Smooth muscle cell (in vitro differentiated cells): ENCODE measurements at regions not wholly inside any gene's neighbourhood (a gene's known extent, or its start where the extent isn't known, plus 50 kb on each side); places are given as distances from the start of the nearest gene placed in this dataset.

ENCODE experiments used
- DNase-seq: peaks from one replicate; lab custom pipeline; 2025; ENCODE audit not compliant: unreplicated experiment; lab: John Stamatoyannopoulos, UW
- H2AFZ ChIP-seq: fragments of 200-600 bp; sonication (generic); 2 replicates; pipeline ENCODE4 v1.6.0; 2016; ENCODE audit warnings: antibody characterized with exemption, low read depth, mild to moderate bottlenecking
- H3F3A ChIP-seq: fragments of 200-600 bp; sonication (generic); 2 replicates; pipeline ENCODE4 v1.6.0; 2017; ENCODE audit warnings: antibody characterized with exemption, low read depth
- H3K27ac ChIP-seq: fragments of 200-600 bp; sonication (generic); 2 replicates; pipeline ENCODE4 v1.5.1; 2016; ENCODE audit warnings: low read depth, mild to moderate bottlenecking
- H3K27me3 ChIP-seq: fragments of 200-600 bp; sonication (generic); 2 replicates; pipeline ENCODE4 v1.6.1; 2016; ENCODE audit warnings: low read depth, mild to moderate bottlenecking
- H3K36me3 ChIP-seq: fragments of 200-600 bp; sonication (generic); 2 replicates; pipeline ENCODE4 v1.5.1; 2016; ENCODE audit warnings: low read depth
- H3K4me1 ChIP-seq: fragments of 200-600 bp; sonication (generic); 2 replicates; pipeline ENCODE4 v1.5.1; 2016; ENCODE audit warnings: low read depth
- H3K4me2 ChIP-seq: fragments of 200-600 bp; sonication (generic); 2 replicates; pipeline ENCODE4 v1.6.0; 2016; ENCODE audit warnings: mild to moderate bottlenecking
- H3K4me3 ChIP-seq: fragments of 200-600 bp; sonication (generic); 2 replicates; pipeline ENCODE4 v1.5.1; 2016; ENCODE audit warnings: mild to moderate bottlenecking
- H3K79me2 ChIP-seq: fragments of 200-600 bp; sonication (generic); 2 replicates; pipeline ENCODE4 v1.6.0; 2016; ENCODE audit warnings: low read depth, mild to moderate bottlenecking
- H3K9ac ChIP-seq: fragments of 200-600 bp; sonication (generic); 2 replicates; pipeline ENCODE4 v1.6.0; 2016; ENCODE audit warnings: low read depth
- H3K9me3 ChIP-seq: fragments of 200-600 bp; sonication (generic); replicated peaks from 2 replicates; pipeline ENCODE4 v1.5.1; 2016; ENCODE audit warnings: low read depth
- H4K20me1 ChIP-seq: fragments of 200-600 bp; sonication (generic); 2 replicates; pipeline ENCODE4 v1.6.0; 2016; ENCODE audit warnings: low read depth
- WGBS: methylation state at CpG from one replicate; pipeline ENCODE4 v1.1.7; 2016; ENCODE audit warnings: low lambda C conversion rate; 5-methylcytosine and 5-hydroxymethylcytosine counted together
- TF ChIP-seq, protein P1 (sequence below): fragments of 200-600 bp; sonication (generic); IDR thresholded peaks from 2 replicates; pipeline ENCODE4 v1.5.1; 2017; ENCODE audit warnings: borderline replicate concordance, mild to moderate bottlenecking, antibody characterized with exemption; ENCODE audit not compliant: insufficient read depth, poor library complexity, severe bottlenecking

DNA sequence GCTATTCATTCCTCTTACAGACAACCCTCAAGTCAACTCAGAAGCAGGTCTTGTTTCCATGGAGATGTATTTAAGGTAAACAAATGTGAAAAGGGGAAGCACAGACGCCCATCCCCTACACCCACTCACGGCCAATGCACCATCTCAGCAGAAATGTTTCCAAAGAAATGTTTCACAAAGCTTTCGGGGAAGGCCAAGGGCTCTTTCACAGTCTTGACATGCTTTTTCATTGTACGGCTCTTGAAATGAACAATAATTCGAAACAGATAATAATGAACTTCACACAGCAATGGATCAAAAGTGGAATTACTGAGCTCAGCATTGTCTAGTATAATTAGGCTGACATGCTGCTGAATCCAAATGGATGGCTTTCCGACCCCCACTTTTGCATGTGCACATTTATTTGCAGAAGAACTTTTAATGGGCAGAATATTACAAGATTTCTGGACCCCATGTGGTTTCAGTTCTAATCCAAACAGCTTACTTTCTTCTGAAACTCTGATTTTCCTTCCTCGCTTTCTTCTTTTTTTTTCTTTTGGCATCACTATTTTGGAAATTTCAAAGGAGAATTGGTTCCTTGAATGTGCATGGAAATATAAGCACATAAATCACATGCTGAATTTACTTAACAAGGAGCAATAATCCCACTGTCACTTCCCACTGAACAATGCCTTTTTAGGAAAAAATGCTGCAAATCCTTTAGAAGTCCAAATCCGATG, 160.9 kb downstream of the SMIM20 start:
- Histone ChIP-seq H3F3A (no peaks in the 10 kb centered on the region), H3K27me3 (no peaks in the 10 kb centered on the region), H3K4me3 (no peak overlapping the region), H3K36me3 (no peaks in the 10 kb centered on the region), H3K27ac (no peak overlapping the region), H3K9me3 (no peaks in the 10 kb centered on the region), H3K9ac (no peak overlapping the region), H3K4me2 (no peak overlapping the region), H3K79me2 (no peaks in the 10 kb centered on the region), H3K4me1 (no peaks in the 10 kb centered on the region), H2AFZ (no peak overlapping the region), H4K20me1 (no peaks in the 10 kb centered on the region)
- WGBS: 72% methylated on average over 8 of the region's 8 CpGs
- DNase-seq: no peak
- TF ChIP-seq, protein P1, sequence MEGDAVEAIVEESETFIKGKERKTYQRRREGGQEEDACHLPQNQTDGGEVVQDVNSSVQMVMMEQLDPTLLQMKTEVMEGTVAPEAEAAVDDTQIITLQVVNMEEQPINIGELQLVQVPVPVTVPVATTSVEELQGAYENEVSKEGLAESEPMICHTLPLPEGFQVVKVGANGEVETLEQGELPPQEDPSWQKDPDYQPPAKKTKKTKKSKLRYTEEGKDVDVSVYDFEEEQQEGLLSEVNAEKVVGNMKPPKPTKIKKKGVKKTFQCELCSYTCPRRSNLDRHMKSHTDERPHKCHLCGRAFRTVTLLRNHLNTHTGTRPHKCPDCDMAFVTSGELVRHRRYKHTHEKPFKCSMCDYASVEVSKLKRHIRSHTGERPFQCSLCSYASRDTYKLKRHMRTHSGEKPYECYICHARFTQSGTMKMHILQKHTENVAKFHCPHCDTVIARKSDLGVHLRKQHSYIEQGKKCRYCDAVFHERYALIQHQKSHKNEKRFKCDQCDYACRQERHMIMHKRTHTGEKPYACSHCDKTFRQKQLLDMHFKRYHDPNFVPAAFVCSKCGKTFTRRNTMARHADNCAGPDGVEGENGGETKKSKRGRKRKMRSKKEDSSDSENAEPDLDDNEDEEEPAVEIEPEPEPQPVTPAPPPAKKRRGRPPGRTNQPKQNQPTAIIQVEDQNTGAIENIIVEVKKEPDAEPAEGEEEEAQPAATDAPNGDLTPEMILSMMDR: no peak

DNA sequence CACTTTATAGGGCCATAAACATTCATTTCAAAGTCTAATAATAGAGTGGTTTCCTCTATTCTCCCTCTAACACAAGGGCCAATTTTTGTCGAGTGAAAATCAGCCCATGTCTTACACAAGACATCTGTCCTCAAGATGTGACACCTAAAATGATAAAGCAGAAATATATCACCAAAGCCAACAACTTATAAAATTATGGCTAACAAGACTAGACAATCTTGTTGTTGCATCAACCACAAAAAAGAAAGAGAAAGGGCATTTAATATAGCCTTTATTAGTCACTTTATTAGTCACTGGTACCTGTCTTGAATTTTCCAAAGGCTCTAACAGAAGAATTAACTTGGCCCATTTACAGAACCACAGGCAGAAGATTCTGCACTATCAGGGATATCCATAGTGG, 161.6 kb downstream of the SMIM20 start:
- Histone ChIP-seq H3K27me3 (no peaks in the 10 kb centered on the region), H3K9ac (no peak overlapping the region), H2AFZ (no peak overlapping the region), H3K79me2 (no peaks in the 10 kb centered on the region), H3K36me3 (no peaks in the 10 kb centered on the region), H3K4me2 (no peak overlapping the region), H3F3A (no peaks in the 10 kb centered on the region), H3K9me3 (no peaks in the 10 kb centered on the region), H3K4me3 (no peak overlapping the region), H3K27ac (no peak overlapping the region), H4K20me1 (no peaks in the 10 kb centered on the region), H3K4me1 (no peaks in the 10 kb centered on the region)
- TF ChIP-seq, protein P1: no peak
- WGBS: 27% methylated on average over 1 of the region's 1 CpG
- DNase-seq: no peak

DNA sequence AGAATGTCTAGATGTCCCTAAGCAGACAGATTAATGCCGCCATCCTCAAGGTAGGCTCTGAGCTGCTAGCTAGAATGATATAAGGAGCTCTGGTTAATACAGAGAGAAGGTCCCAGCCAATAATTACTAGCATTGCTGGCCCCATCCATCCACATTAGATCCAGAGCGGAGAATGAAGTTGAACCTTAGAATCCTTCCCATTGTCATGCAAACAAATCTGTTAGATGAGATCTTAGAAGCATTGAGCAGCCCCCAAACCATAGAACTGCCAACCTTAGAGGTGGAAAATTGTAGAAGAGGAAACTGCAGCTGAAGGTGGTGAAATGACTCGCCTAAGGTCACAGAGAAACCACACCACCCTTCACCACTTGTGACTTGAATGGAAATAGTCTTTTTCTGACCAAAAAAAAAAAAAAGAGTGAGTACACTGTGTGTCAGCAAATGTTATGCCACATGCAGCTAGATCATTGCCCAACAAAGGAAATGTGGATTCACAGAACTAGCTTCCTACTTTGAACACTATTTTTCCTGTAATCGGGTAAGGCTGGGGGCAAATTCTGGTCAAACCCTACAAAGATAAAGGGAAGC, 162.1 kb downstream of the SMIM20 start:
- Histone ChIP-seq H2AFZ (no peak overlapping the region), H3F3A (no peaks in the 10 kb centered on the region), H3K4me3 (no peak overlapping the region), H3K36me3 (no peaks in the 10 kb centered on the region), H3K4me2 (no peak overlapping the region), H4K20me1 (no peaks in the 10 kb centered on the region), H3K9ac (no peak overlapping the region), H3K27me3 (no peaks in the 10 kb centered on the region), H3K79me2 (no peaks in the 10 kb centered on the region), H3K4me1 (no peaks in the 10 kb centered on the region), H3K27ac (no peak overlapping the region), H3K9me3 (no peaks in the 10 kb centered on the region)
- TF ChIP-seq, protein P1: no peak
- WGBS: 85% methylated on average over 4 of the region's 4 CpGs
- DNase-seq: no peak

DNA sequence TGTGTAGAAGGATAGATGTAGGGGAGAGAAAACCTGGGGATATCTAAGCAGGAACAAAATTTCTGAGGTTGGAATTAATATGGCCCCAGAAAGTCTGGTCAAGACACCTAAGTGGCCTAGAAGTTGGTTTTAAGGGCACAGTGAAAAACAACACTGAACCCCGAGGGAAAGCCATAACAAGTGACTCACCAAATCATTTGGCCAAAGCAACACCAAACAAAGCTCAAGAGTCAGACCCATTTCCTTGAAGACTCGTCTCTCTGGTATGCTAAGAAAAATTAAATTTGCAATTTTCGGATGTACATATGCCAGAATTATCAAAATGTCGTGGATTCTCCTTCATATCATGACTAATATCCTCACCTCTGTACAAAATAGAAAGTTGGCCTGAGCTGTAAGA, 162.9 kb downstream of the SMIM20 start:
- no peaks in the 10 kb centered on the region for H3F3A ChIP-seq
- H3K9ac ChIP-seq: no peak overlapping the region
- no peak overlapping the region for H2AFZ ChIP-seq
- no peak overlapping the region for H3K27ac ChIP-seq
- no peak overlapping the region for H3K4me3 ChIP-seq
- TF ChIP-seq, protein P1: no peak
- no peaks in the 10 kb centered on the region for H4K20me1 ChIP-seq
- no peaks in the 10 kb centered on the region for H3K9me3 ChIP-seq
- no peaks in the 10 kb centered on the region for H3K79me2 ChIP-seq
- no peak overlapping the region for H3K4me2 ChIP-seq
- 87% methylated on average over 4 of the region's 4 CpGs for WGBS
- H3K27me3 ChIP-seq: no peaks in the 10 kb centered on the region
- no peak for DNase-seq
- no peaks in the 10 kb centered on the region for H3K4me1 ChIP-seq
- H3K36me3 ChIP-seq: no peaks in the 10 kb centered on the region
